Transverse colon (tissue), 4 donors: ENCODE measurements at regions not wholly inside any gene's neighbourhood (a gene's known extent, or its start where the extent isn't known, plus 50 kb on each side); places are given as distances from the start of the nearest gene placed in this dataset.

Experiments
- CTCF ChIP-seq, 5 experiments: fragments of 200-600 bp in 3 of 5; fragments of 450-650 bp in 2 of 5; sonication (generic) in 3 of 5; IDR thresholded peaks; 1 replicate in 2 of 5; 2 replicates in 3 of 5; pipeline ENCODE4 v1.5.1; 2016 to 2017; ENCODE audit warnings: antibody characterized with exemption in 5 of 5, inconsistent platforms in 3 of 5, mild to moderate bottlenecking in 2 of 5, moderate library complexity in 1 of 5
- EP300 ChIP-seq: sonication (generic); formaldehyde crosslinking; IDR thresholded peaks from one replicate; pipeline ENCODE4 v1.6.1; 2017; ENCODE audit warnings: antibody characterized with exemption, low read depth
- POLR2AphosphoS5 ChIP-seq, 3 donors: sonication (generic); formaldehyde crosslinking; IDR thresholded peaks; one replicate each; pipeline ENCODE4 v1.6.1; 2016; ENCODE audit warnings: antibody characterized with exemption in 3 of 3

- TF ChIP-seq CTCF (IDR thresholded peaks at IDR 0.05): no peak
- no peak for TF ChIP-seq POLR2AphosphoS5 (IDR thresholded peaks at IDR 0.05)
- no peak for TF ChIP-seq EP300
Observed at GRCh38 chr12:38501481-38501880, 184.9 kb downstream of the ALG10B start.
